Uterus (tissue), 2 donors: ENCODE measurements at regions not wholly inside any gene's neighbourhood (a gene's known extent, or its start where the extent isn't known, plus 50 kb on each side); places are given as distances from the start of the nearest gene placed in this dataset.

Experiments
- POLR2A ChIP-seq, 2 donors: fragments of 450-650 bp; IDR thresholded peaks; one replicate each; pipeline ENCODE4 v1.6.1; 2016; ENCODE audit warnings: antibody characterized with exemption in 2 of 2, mild to moderate bottlenecking in 1 of 2, moderate library complexity in 1 of 2
- TF ChIP-seq, protein P1 (sequence below), 4 experiments: fragments of 200-600 bp in 2 of 4; fragments of 450-650 bp in 2 of 4; sonication (generic) in 2 of 4; IDR thresholded peaks; one replicate each; pipeline ENCODE4 v1.5.1; 2016 to 2019; ENCODE audit warnings: antibody characterized with exemption in 4 of 4, mild to moderate bottlenecking in 2 of 4, moderate library complexity in 1 of 4

- TF ChIP-seq, protein P1, sequence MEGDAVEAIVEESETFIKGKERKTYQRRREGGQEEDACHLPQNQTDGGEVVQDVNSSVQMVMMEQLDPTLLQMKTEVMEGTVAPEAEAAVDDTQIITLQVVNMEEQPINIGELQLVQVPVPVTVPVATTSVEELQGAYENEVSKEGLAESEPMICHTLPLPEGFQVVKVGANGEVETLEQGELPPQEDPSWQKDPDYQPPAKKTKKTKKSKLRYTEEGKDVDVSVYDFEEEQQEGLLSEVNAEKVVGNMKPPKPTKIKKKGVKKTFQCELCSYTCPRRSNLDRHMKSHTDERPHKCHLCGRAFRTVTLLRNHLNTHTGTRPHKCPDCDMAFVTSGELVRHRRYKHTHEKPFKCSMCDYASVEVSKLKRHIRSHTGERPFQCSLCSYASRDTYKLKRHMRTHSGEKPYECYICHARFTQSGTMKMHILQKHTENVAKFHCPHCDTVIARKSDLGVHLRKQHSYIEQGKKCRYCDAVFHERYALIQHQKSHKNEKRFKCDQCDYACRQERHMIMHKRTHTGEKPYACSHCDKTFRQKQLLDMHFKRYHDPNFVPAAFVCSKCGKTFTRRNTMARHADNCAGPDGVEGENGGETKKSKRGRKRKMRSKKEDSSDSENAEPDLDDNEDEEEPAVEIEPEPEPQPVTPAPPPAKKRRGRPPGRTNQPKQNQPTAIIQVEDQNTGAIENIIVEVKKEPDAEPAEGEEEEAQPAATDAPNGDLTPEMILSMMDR (IDR thresholded peaks at IDR 0.05) = no peak
- no peak for TF ChIP-seq POLR2A (IDR thresholded peaks at IDR 0.05)
Measured at GRCh38 chr13:66234159-66234558, 996.0 kb downstream of the PCDH9 start.
